WTC11 (cell line): ENCODE measurements at regions not wholly inside any gene's neighbourhood (a gene's known extent, or its start where the extent isn't known, plus 50 kb on each side); places are given as distances from the start of the nearest gene placed in this dataset.

Experiments
- ATAC-seq: fragments of 200-7000 bp; cut with Tn5 transposase; 2 replicates; pipeline ENCODE4 v1.10.0; 2021; ENCODE audit warnings: mild to moderate bottlenecking, moderate library complexity
- CTCF ChIA-PET: fragments of 300-600 bp; sonication (Branson Sonifier 250); formaldehyde crosslinking; loops from one replicate; lab custom pipeline; 2021; ENCODE audit warnings: antibody characterized with exemption; lab: Charles Lee
- POLR2A ChIA-PET: fragments of 350-600 bp; sonication (Branson Sonifier 250); formaldehyde crosslinking; loops from one replicate; lab custom pipeline; 2021; ENCODE audit warnings: antibody characterized with exemption; lab: Charles Lee
- DNase-seq: peaks from one replicate; pipeline ENCODE4 v3.0.0; 2021; ENCODE audit warnings: low spot score
- H3K27ac Mint-ChIP-seq: 2 replicates; pipeline ENCODE4 v1.8.0; 2021; ENCODE audit warnings: mixed read lengths
- H3K27me3 Mint-ChIP-seq: 2 replicates; pipeline ENCODE4 v1.8.0; 2021; ENCODE audit warnings: low read depth, mild to moderate bottlenecking, moderate library complexity, mixed read lengths
- H3K36me3 Mint-ChIP-seq: 2 replicates; pipeline ENCODE4 v1.8.0; 2021; ENCODE audit warnings: mixed read lengths
- H3K4me1 Mint-ChIP-seq: 2 replicates; pipeline ENCODE4 v1.8.0; 2022; ENCODE audit warnings: mixed read lengths
- H3K4me3 Mint-ChIP-seq: 2 replicates; pipeline ENCODE4 v1.8.0; 2021; ENCODE audit warnings: mild to moderate bottlenecking, moderate library complexity, mixed read lengths
- H3K9me3 Mint-ChIP-seq: 2 replicates; pipeline ENCODE4 v1.8.0; 2021; ENCODE audit warnings: mixed read lengths
- AFF4 ChIP-seq: sonication (generic); formaldehyde crosslinking; IDR thresholded peaks from 2 replicates; pipeline ENCODE4 v1.8.1; 2023; ENCODE audit warnings: mild to moderate bottlenecking, missing genetic modification reagents, borderline replicate concordance
- ATF1 ChIP-seq: sonication (generic); formaldehyde crosslinking; IDR thresholded peaks from 2 replicates; pipeline ENCODE4 v1.8.1; 2023; ENCODE audit warnings: mild to moderate bottlenecking, moderate library complexity, missing genetic modification reagents
- ATF2 ChIP-seq: sonication (generic); formaldehyde crosslinking; IDR thresholded peaks from 2 replicates; pipeline ENCODE4 v1.8.1; 2022; ENCODE audit warnings: low read depth, missing genetic modification reagents, borderline replicate concordance
- ATF3 ChIP-seq: sonication (generic); formaldehyde crosslinking; conservative IDR thresholded peaks from 2 replicates; pipeline ENCODE4 v1.8.1; 2022; ENCODE audit warnings: mild to moderate bottlenecking, missing genetic modification reagents
- CBFB ChIP-seq: sonication (generic); formaldehyde crosslinking; IDR thresholded peaks from 2 replicates; pipeline ENCODE4 v1.8.1; 2022; ENCODE audit warnings: mild to moderate bottlenecking, low read depth, missing genetic modification reagents
- E2F1 ChIP-seq: sonication (generic); formaldehyde crosslinking; IDR thresholded peaks from 2 replicates; pipeline ENCODE4 v1.8.0; 2022; ENCODE audit warnings: mild to moderate bottlenecking, missing genetic modification reagents
- E2F5 ChIP-seq: sonication (generic); formaldehyde crosslinking; IDR thresholded peaks from 2 replicates; pipeline ENCODE4 v1.8.1; 2022; ENCODE audit warnings: mild to moderate bottlenecking, moderate library complexity, missing genetic modification reagents
- EMX1 ChIP-seq: fragments of 250-450 bp; sonication (Bioruptor Pico); IDR thresholded peaks from 2 replicates; pipeline ENCODE4 v1.8.0; 2021; ENCODE audit warnings: mild to moderate bottlenecking
- ETV6 ChIP-seq: sonication (generic); formaldehyde crosslinking; IDR thresholded peaks from 2 replicates; pipeline ENCODE4 v1.8.1; 2022; ENCODE audit warnings: mild to moderate bottlenecking, missing genetic modification reagents
- GABPB1 ChIP-seq: sonication (generic); formaldehyde crosslinking; IDR thresholded peaks from 2 replicates; pipeline ENCODE4 v1.8.1; 2023; ENCODE audit warnings: mild to moderate bottlenecking, missing genetic modification reagents
- HMGA2 ChIP-seq: fragments of 250-450 bp; sonication (Bioruptor Pico); IDR thresholded peaks from 2 replicates; pipeline ENCODE4 v1.4.0; 2021; ENCODE audit warnings: mild to moderate bottlenecking, moderate library complexity
- IRF1 ChIP-seq: sonication (generic); formaldehyde crosslinking; IDR thresholded peaks from 2 replicates; pipeline ENCODE4 v1.8.0; 2023; ENCODE audit warnings: missing genetic modification reagents
- MYBL2 ChIP-seq: sonication (generic); formaldehyde crosslinking; IDR thresholded peaks from 2 replicates; pipeline ENCODE4 v1.8.1; 2023; ENCODE audit warnings: mild to moderate bottlenecking, moderate library complexity, missing genetic modification reagents
- NFE2L1 ChIP-seq: sonication (generic); formaldehyde crosslinking; IDR thresholded peaks from 2 replicates; pipeline ENCODE4 v1.8.1; 2023; ENCODE audit warnings: missing genetic modification reagents
- NR3C1 ChIP-seq: sonication (generic); formaldehyde crosslinking; conservative IDR thresholded peaks from 2 replicates; pipeline ENCODE4 v1.8.1; 2023; ENCODE audit warnings: low read depth, mild to moderate bottlenecking, missing genetic modification reagents
- OVOL2 ChIP-seq: fragments of 250-450 bp; sonication (Bioruptor Pico); IDR thresholded peaks from 2 replicates; pipeline ENCODE4 v1.9.0; 2021; ENCODE audit warnings: mild to moderate bottlenecking, borderline replicate concordance
- PREB ChIP-seq: sonication (generic); formaldehyde crosslinking; IDR thresholded peaks from 2 replicates; pipeline ENCODE4 v1.8.1; 2022; ENCODE audit warnings: mild to moderate bottlenecking, missing genetic modification reagents, moderate library complexity, borderline replicate concordance
- RELA ChIP-seq: sonication (generic); formaldehyde crosslinking; IDR thresholded peaks from 2 replicates; pipeline ENCODE4 v1.8.1; 2022; ENCODE audit warnings: missing genetic modification reagents, mild to moderate bottlenecking, borderline replicate concordance
- SMAD4 ChIP-seq: sonication (generic); formaldehyde crosslinking; IDR thresholded peaks from 2 replicates; pipeline ENCODE4 v1.8.0; 2022; ENCODE audit warnings: mild to moderate bottlenecking, missing genetic modification reagents
- TP53 ChIP-seq: sonication (generic); formaldehyde crosslinking; IDR thresholded peaks from 2 replicates; pipeline ENCODE4 v1.8.1; 2023; ENCODE audit warnings: mild to moderate bottlenecking, missing genetic modification reagents
- USF2 ChIP-seq: sonication (generic); formaldehyde crosslinking; IDR thresholded peaks from 2 replicates; pipeline ENCODE4 v1.8.1; 2023; ENCODE audit warnings: mild to moderate bottlenecking, missing genetic modification reagents, moderate library complexity
- ZNF232 ChIP-seq: sonication (generic); formaldehyde crosslinking; IDR thresholded peaks from 2 replicates; pipeline ENCODE4 v1.8.0; 2022; ENCODE audit warnings: mild to moderate bottlenecking, missing genetic modification reagents
- ZNF263 ChIP-seq: sonication (generic); formaldehyde crosslinking; IDR thresholded peaks from 2 replicates; pipeline ENCODE4 v1.8.1; 2022; ENCODE audit warnings: low read depth, mild to moderate bottlenecking, moderate library complexity, missing genetic modification reagents

GRCh38 chr21:16044676-16045075 lies 314.9 kb downstream of the USP25 start (continued):
- TF ChIP-seq PREB (CRISPR knock-in tag) (no peak), RELA (no peak), ZNF232 (no peak), NFE2L1 (CRISPR knock-in tag) (no peak), ATF2 (no peak), E2F5 (CRISPR knock-in tag) (no peak)

GRCh38 chr21:16046656-16047330 lies 317.0 kb downstream of the USP25 start:
- ChIA-PET POLR2A (no interaction called here), CTCF (no interaction called here)
- no peak for DNase-seq
- Mint-ChIP-seq H3K4me1 (no peaks in the 10 kb centered on the region), H3K9me3 (peaks cover 10% of the 10 kb centered on the region), H3K36me3 (no peaks in the 10 kb centered on the region), H3K4me3 (no peak overlapping the region), H3K27me3 (no peaks in the 10 kb centered on the region), H3K27ac (no peak overlapping the region)
- ATAC-seq: no peak
- TF ChIP-seq OVOL2 (CRISPR knock-in tag) (no peak), EMX1 (CRISPR knock-in tag) (no peak), MYBL2 (CRISPR knock-in tag) (no peak), TP53 (CRISPR knock-in tag) (no peak), USF2 (CRISPR knock-in tag) (no peak), ATF1 (CRISPR knock-in tag) (no peak)

GRCh38 chr21:16047904-16048303 lies 318.1 kb downstream of the USP25 start:
- DNase-seq (no peak), ATAC-seq (no peak)
- H3K27me3 Mint-ChIP-seq: no peaks in the 10 kb centered on the region
- no peaks in the 10 kb centered on the region for H3K4me1 Mint-ChIP-seq
- peaks cover 10% of the 10 kb centered on the region for H3K9me3 Mint-ChIP-seq
- H3K27ac Mint-ChIP-seq: no peak overlapping the region
- POLR2A ChIA-PET: no interaction called here
- CTCF ChIA-PET: no interaction called here
- no peaks in the 10 kb centered on the region for H3K36me3 Mint-ChIP-seq
- no peak overlapping the region for H3K4me3 Mint-ChIP-seq
- no peak for TF ChIP-seq IRF1 (CRISPR knock-in tag)
- TF ChIP-seq ATF3 (CRISPR knock-in tag): no peak
- TF ChIP-seq ETV6 (CRISPR knock-in tag): no peak
- TF ChIP-seq AFF4 (CRISPR knock-in tag): no peak
- no peak for TF ChIP-seq NR3C1 (CRISPR knock-in tag)
- TF ChIP-seq HMGA2: no peak
- TF ChIP-seq CBFB (CRISPR knock-in tag): no peak
- no peak for TF ChIP-seq ZNF263
- TF ChIP-seq E2F1 (CRISPR knock-in tag): no peak
- TF ChIP-seq SMAD4 (CRISPR knock-in tag): no peak
- no peak for TF ChIP-seq GABPB1 (CRISPR knock-in tag)
- no peak for TF ChIP-seq E2F5 (CRISPR knock-in tag)
